A549 (cell line): ENCODE measurements at regions not wholly inside any gene's neighbourhood (a gene's known extent, or its start where the extent isn't known, plus 50 kb on each side); places are given as distances from the start of the nearest gene placed in this dataset.

ENCODE experiments used
- ATAC-seq, 2 experiments: fragments of 200-7000 bp in 1 of 2; fragments of >200 bp in 1 of 2; cut with Nextera tagmentation in 1 of 2; cut with Tn5 transposase in 1 of 2; 3 replicates each; pipeline versions ENCODE4 v1.8.0 to v1.9.1; 2018 to 2020; ENCODE audit warnings: mild to moderate bottlenecking in 1 of 2, moderate library complexity in 1 of 2
- CTCF ChIA-PET: fragments of 300-600 bp; sonication (Branson Sonifier 250); formaldehyde crosslinking; extraction: SDS; loops from one replicate; lab custom pipeline; 2021; ENCODE audit warnings: antibody characterized with exemption, inconsistent platforms; lab: Yijun Ruan, JAX
- POLR2A ChIA-PET: fragments of 350-600 bp; formaldehyde crosslinking; extraction: SDS; loops from one replicate; lab custom pipeline; 2021; ENCODE audit warnings: antibody characterized with exemption, inconsistent platforms; lab: Yijun Ruan, JAX
- DNase-seq, 2 experiments: peaks; one replicate each; pipeline versions ENCODE4 v3.0.0 to v3.0.0-alpha.2; 2011 to 2016; ENCODE audit warnings: low read depth in 1 of 2, low spot score in 1 of 2
- FAIRE-seq: peaks from 2 replicates; lab custom pipeline; 2011; peaks lifted over from hg19 to GRCh38; lab: Jason Lieb, UNC
- H3K27ac ChIP-seq, 2 experiments: fragments of >200 bp; sonication (Bioruptor Twin); formaldehyde crosslinking; 3 replicates each; pipeline ENCODE4 v1.5.1; 2016 to 2017
- H3K4me1 ChIP-seq: fragments of >200 bp; sonication (Bioruptor Twin); formaldehyde crosslinking; 3 replicates; pipeline ENCODE4 v1.6.1; 2016
- H3K4me2 ChIP-seq: fragments of >200 bp; sonication (Bioruptor Twin); formaldehyde crosslinking; 3 replicates; pipeline ENCODE4 v1.6.1; 2016
- H3K4me3 ChIP-seq: fragments of >200 bp; sonication (Bioruptor Twin); formaldehyde crosslinking; 3 replicates; pipeline ENCODE4 v1.5.1; 2016
- H3K9me3 ChIP-seq: fragments of >200 bp; sonication (Bioruptor Twin); formaldehyde crosslinking; 3 replicates; pipeline ENCODE4 v1.6.1; 2016
- ATOH8 ChIP-seq: fragments of 250-450 bp; sonication (Bioruptor Pico); IDR thresholded peaks from 2 replicates; pipeline ENCODE4 v1.5.0; 2020; ENCODE audit warnings: low read depth, mild to moderate bottlenecking, moderate library complexity
- CBX2 ChIP-seq: fragments of 200-600 bp; sonication (generic); IDR thresholded peaks from 2 replicates; pipeline ENCODE4 v1.6.1; 2016; ENCODE audit warnings: low read depth, mild to moderate bottlenecking, borderline replicate concordance
- CEBPB ChIP-seq, 2 experiments: fragments of >200 bp in 1 of 2; sonication (Bioruptor Twin) in 1 of 2; formaldehyde crosslinking in 1 of 2; IDR thresholded peaks; 2 replicates each; pipeline ENCODE4 v1.6.1; 2012 to 2016
- CHD2 ChIP-seq: fragments of 150-350 bp; IDR thresholded peaks from 2 replicates; pipeline ENCODE4 v1.6.1; 2014; ENCODE audit warnings: low read length; ENCODE audit not compliant: partially characterized antibody
- EHF ChIP-seq: fragments of 250-450 bp; sonication (Bioruptor Pico); IDR thresholded peaks from 2 replicates; pipeline ENCODE4 v1.5.0; 2020; ENCODE audit warnings: mild to moderate bottlenecking
- ELK1 ChIP-seq: fragments of 150-350 bp; IDR thresholded peaks from 2 replicates; pipeline ENCODE4 v1.6.1; 2014; ENCODE audit warnings: low read depth, mild to moderate bottlenecking, low read length
- HDAC2 ChIP-seq: fragments of 200-600 bp; sonication (generic); IDR thresholded peaks from 2 replicates; pipeline ENCODE4 v1.6.1; 2016
- HOXB13 ChIP-seq: fragments of 250-450 bp; sonication (Bioruptor Pico); IDR thresholded peaks from 2 replicates; pipeline ENCODE4 v1.5.0; 2020; ENCODE audit warnings: low read depth, mild to moderate bottlenecking, moderate library complexity
- HOXB5 ChIP-seq: fragments of 250-450 bp; sonication (Bioruptor Pico); IDR thresholded peaks from 2 replicates; pipeline ENCODE4 v1.5.0; 2020; ENCODE audit warnings: mild to moderate bottlenecking, moderate library complexity
- JUNB ChIP-seq: fragments of >200 bp; sonication (Bioruptor Twin); formaldehyde crosslinking; IDR thresholded peaks from 2 replicates; pipeline ENCODE4 v1.6.1; 2016
- KDM1A ChIP-seq: fragments of 200-600 bp; sonication (generic); IDR thresholded peaks from 2 replicates; pipeline ENCODE4 v1.6.1; 2016; ENCODE audit warnings: low read depth, mild to moderate bottlenecking
- KDM5A ChIP-seq: fragments of 200-600 bp; sonication (generic); IDR thresholded peaks from 2 replicates; pipeline ENCODE4 v1.6.1; 2016; ENCODE audit warnings: antibody characterized with exemption, mild to moderate bottlenecking
- MAZ ChIP-seq: fragments of 150-350 bp; IDR thresholded peaks from 2 replicates; pipeline ENCODE4 v1.6.1; 2014; ENCODE audit warnings: antibody characterized with exemption, low read depth, low read length, borderline replicate concordance
- MYC ChIP-seq: IDR thresholded peaks from 2 replicates; pipeline ENCODE4 v1.6.1; 2012; ENCODE audit warnings: mild to moderate bottlenecking, inconsistent platforms, low read length, improper control_type of control experiment, borderline replicate concordance
- NFE2L2 ChIP-seq: fragments of 150-350 bp; conservative IDR thresholded peaks from 2 replicates; pipeline ENCODE4 v1.6.1; 2014; ENCODE audit warnings: low read length
- NPAS2 ChIP-seq: fragments of 250-450 bp; sonication (Bioruptor Pico); IDR thresholded peaks from 2 replicates; pipeline ENCODE4 v1.8.0; 2022; ENCODE audit warnings: mild to moderate bottlenecking, moderate library complexity, borderline replicate concordance
- NR3C1 ChIP-seq: fragments of >200 bp; sonication (Bioruptor Twin); formaldehyde crosslinking; IDR thresholded peaks from 3 replicates; pipeline ENCODE4 v1.6.1; 2017
- POLR2A ChIP-seq: IDR thresholded peaks from 2 replicates; pipeline ENCODE4 v1.6.1; 2012; ENCODE audit warnings: mild to moderate bottlenecking, low read length
- RAD21 ChIP-seq, 2 experiments: fragments of >200 bp in 1 of 2; sonication (Bioruptor Twin) in 1 of 2; formaldehyde crosslinking in 1 of 2; IDR thresholded peaks in 1 of 2; conservative IDR thresholded peaks in 1 of 2; 2 replicates in 1 of 2; 3 replicates in 1 of 2; pipeline ENCODE4 v1.6.1; 2012 to 2018; ENCODE audit warnings: inconsistent platforms in 1 of 2
- RARB ChIP-seq: fragments of 250-450 bp; sonication (Bioruptor Pico); IDR thresholded peaks from 2 replicates; pipeline ENCODE4 v1.8.0; 2021; ENCODE audit warnings: mild to moderate bottlenecking, moderate library complexity
- RFX5 ChIP-seq: fragments of 450-650 bp; IDR thresholded peaks from 2 replicates; pipeline ENCODE4 v1.7.1; 2014; ENCODE audit warnings: antibody characterized with exemption, mild to moderate bottlenecking, moderate library complexity
- RNF2 ChIP-seq: fragments of 200-600 bp; sonication (generic); IDR thresholded peaks from 2 replicates; pipeline ENCODE4 v1.6.1; 2016; ENCODE audit warnings: low read depth, mild to moderate bottlenecking, antibody characterized with exemption, moderate library complexity, borderline replicate concordance
- TP53 ChIP-seq: fragments of 250-450 bp; sonication (Bioruptor Pico); IDR thresholded peaks from 2 replicates; pipeline ENCODE4 v1.5.0; 2021; ENCODE audit warnings: mild to moderate bottlenecking, moderate library complexity
- ZC3H11A ChIP-seq: fragments of 450-650 bp; IDR thresholded peaks from 2 replicates; pipeline ENCODE4 v1.6.1; 2014; ENCODE audit warnings: antibody characterized with exemption, mild to moderate bottlenecking
- WGBS: methylation state at CpG from one replicate; pipeline ENCODE4 v1.1.6; 2017; ENCODE audit errors: missing lambda C conversion rate; 5-methylcytosine and 5-hydroxymethylcytosine counted together
- TF ChIP-seq, protein P1 (sequence below): fragments of 250-450 bp; sonication (Bioruptor Pico); IDR thresholded peaks from 2 replicates; pipeline ENCODE4 v1.5.0; 2021; ENCODE audit warnings: mild to moderate bottlenecking, moderate library complexity, borderline replicate concordance
- TF ChIP-seq, protein P2 (sequence below): fragments of >200 bp; sonication (Bioruptor Twin); formaldehyde crosslinking; IDR thresholded peaks from 3 replicates; pipeline ENCODE4 v1.5.1; 2016
- TF ChIP-seq, protein P3 (sequence below): IDR thresholded peaks from 2 replicates; pipeline ENCODE4 v1.6.1; 2012
- TF ChIP-seq, protein P4 (sequence below): fragments of >200 bp; sonication (Bioruptor Twin); formaldehyde crosslinking; IDR thresholded peaks from 3 replicates; pipeline ENCODE4 v1.6.1; 2016

- DNase-seq (peak in 1 of 2 experiments; percentile 11), FAIRE-seq (no peak), ATAC-seq (no peak)
- Histone ChIP-seq H3K27ac (no peak overlapping the region), H3K4me3 (no peak overlapping the region), H3K4me2 (no peak overlapping the region), H3K9me3 (no peaks in the 10 kb centered on the region), H3K4me1 (no peaks in the 10 kb centered on the region)
- ChIA-PET POLR2A (no interaction called here), CTCF (no interaction called here)
- TF ChIP-seq RAD21 (conservative IDR thresholded peaks at IDR 0.05 in 1 of 2, IDR thresholded peaks at IDR 0.05 in 1 of 2) (no peak), ZC3H11A (no peak), HOXB13 (CRISPR knock-in tag) (no peak), NR3C1 (no peak), RNF2 (no peak), CHD2 (no peak), CEBPB (IDR thresholded peaks at IDR 0.05) (no peak), NPAS2 (no peak), JUNB (no peak), POLR2A (no peak), CBX2 (no peak), HOXB5 (no peak), MYC (no peak), HDAC2 (no peak), NFE2L2 (no peak)
- TF ChIP-seq, protein P1, sequence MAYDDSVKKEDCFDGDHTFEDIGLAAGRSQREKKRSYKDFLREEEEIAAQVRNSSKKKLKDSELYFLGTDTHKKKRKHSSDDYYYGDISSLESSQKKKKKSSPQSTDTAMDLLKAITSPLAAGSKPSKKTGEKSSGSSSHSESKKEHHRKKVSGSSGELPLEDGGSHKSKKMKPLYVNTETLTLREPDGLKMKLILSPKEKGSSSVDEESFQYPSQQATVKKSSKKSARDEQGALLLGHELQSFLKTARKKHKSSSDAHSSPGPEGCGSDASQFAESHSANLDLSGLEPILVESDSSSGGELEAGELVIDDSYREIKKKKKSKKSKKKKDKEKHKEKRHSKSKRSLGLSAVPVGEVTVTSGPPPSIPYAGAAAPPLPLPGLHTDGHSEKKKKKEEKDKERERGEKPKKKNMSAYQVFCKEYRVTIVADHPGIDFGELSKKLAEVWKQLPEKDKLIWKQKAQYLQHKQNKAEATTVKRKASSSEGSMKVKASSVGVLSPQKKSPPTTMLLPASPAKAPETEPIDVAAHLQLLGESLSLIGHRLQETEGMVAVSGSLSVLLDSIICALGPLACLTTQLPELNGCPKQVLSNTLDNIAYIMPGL (CRISPR knock-in tag) = no peak
- TF ChIP-seq, protein P2, sequence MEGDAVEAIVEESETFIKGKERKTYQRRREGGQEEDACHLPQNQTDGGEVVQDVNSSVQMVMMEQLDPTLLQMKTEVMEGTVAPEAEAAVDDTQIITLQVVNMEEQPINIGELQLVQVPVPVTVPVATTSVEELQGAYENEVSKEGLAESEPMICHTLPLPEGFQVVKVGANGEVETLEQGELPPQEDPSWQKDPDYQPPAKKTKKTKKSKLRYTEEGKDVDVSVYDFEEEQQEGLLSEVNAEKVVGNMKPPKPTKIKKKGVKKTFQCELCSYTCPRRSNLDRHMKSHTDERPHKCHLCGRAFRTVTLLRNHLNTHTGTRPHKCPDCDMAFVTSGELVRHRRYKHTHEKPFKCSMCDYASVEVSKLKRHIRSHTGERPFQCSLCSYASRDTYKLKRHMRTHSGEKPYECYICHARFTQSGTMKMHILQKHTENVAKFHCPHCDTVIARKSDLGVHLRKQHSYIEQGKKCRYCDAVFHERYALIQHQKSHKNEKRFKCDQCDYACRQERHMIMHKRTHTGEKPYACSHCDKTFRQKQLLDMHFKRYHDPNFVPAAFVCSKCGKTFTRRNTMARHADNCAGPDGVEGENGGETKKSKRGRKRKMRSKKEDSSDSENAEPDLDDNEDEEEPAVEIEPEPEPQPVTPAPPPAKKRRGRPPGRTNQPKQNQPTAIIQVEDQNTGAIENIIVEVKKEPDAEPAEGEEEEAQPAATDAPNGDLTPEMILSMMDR = no peak
- TF ChIP-seq, protein P3, sequence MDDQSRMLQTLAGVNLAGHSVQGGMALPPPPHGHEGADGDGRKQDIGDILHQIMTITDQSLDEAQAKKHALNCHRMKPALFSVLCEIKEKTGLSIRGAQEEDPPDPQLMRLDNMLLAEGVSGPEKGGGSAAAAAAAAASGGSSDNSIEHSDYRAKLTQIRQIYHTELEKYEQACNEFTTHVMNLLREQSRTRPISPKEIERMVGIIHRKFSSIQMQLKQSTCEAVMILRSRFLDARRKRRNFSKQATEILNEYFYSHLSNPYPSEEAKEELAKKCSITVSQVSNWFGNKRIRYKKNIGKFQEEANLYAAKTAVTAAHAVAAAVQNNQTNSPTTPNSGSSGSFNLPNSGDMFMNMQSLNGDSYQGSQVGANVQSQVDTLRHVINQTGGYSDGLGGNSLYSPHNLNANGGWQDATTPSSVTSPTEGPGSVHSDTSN = no peak
- TF ChIP-seq, protein P4, sequence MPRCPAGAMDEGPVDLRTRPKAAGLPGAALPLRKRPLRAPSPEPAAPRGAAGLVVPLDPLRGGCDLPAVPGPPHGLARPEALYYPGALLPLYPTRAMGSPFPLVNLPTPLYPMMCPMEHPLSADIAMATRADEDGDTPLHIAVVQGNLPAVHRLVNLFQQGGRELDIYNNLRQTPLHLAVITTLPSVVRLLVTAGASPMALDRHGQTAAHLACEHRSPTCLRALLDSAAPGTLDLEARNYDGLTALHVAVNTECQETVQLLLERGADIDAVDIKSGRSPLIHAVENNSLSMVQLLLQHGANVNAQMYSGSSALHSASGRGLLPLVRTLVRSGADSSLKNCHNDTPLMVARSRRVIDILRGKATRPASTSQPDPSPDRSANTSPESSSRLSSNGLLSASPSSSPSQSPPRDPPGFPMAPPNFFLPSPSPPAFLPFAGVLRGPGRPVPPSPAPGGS = no peak
These were observed 531.4 kb downstream of the CDH11 start for GRCh38 chr16:64590513-64590912.

GRCh38 chr16:64589836-64590235 is 532.0 kb downstream of the CDH11 start:
- no peak for FAIRE-seq
- no peak for DNase-seq
- no peak for ATAC-seq
- no peak overlapping the region for H3K4me2 ChIP-seq
- no peaks in the 10 kb centered on the region for H3K9me3 ChIP-seq
- ChIA-PET CTCF (interaction anchor here (0.6 kb wide), 1 partner anchor 163 kb away, joined by 3 read pairs; no protein-coding TSS in a partner anchor), POLR2A (no interaction called here)
- WGBS = 2% methylated on average over 5 of the region's 5 CpGs
- no peak overlapping the region for H3K4me3 ChIP-seq
- H3K4me1 ChIP-seq = no peaks in the 10 kb centered on the region
- no peak overlapping the region for H3K27ac ChIP-seq
- TF ChIP-seq NR3C1 = no peak
- TF ChIP-seq, protein P2 = no peak
- TF ChIP-seq TP53 (CRISPR knock-in tag) = no peak
- TF ChIP-seq KDM5A = no peak
- no peak for TF ChIP-seq CEBPB (IDR thresholded peaks at IDR 0.05)
- TF ChIP-seq, protein P4 = no peak
- no peak for TF ChIP-seq RFX5
- TF ChIP-seq ATOH8 = no peak
- TF ChIP-seq RARB (CRISPR knock-in tag) = no peak
- TF ChIP-seq MAZ = no peak
- TF ChIP-seq EHF (CRISPR knock-in tag) = no peak
- no peak for TF ChIP-seq ELK1
- TF ChIP-seq KDM1A = no peak
